HEK293 (cell line): ENCODE measurements at regions not wholly inside any gene's neighbourhood (a gene's known extent, or its start where the extent isn't known, plus 50 kb on each side); places are given as distances from the start of the nearest gene placed in this dataset.

ENCODE experiments used
- CTCF ChIA-PET: fragments of 350-600 bp; formaldehyde crosslinking; extraction: SDS; loops from one replicate; lab custom pipeline; 2021; ENCODE audit warnings: antibody characterized with exemption; lab: Yijun Ruan, JAX
- POLR2A ChIA-PET: fragments of 300-600 bp; formaldehyde crosslinking; extraction: SDS; loops from one replicate; lab custom pipeline; 2020; ENCODE audit warnings: antibody characterized with exemption, inconsistent platforms; lab: Yijun Ruan, JAX
- H3K27ac ChIP-seq: fragments of 200-500 bp; sonication (Bioruptor generic); 2 replicates; pipeline ENCODE4 v1.5.1; 2014; ENCODE audit warnings: low read depth, low read length, control low read depth, inconsistent platforms; ENCODE audit errors: extremely low read depth
- H3K36me3 ChIP-seq, 2 experiments: fragments of 200-500 bp in 1 of 2; sonication (Bioruptor generic) in 1 of 2; 1 replicate in 1 of 2; 2 replicates in 1 of 2; pipeline ENCODE4 v1.5.1; 2014 to 2017; ENCODE audit warnings: inconsistent platforms in 2 of 2, low read length in 2 of 2; ENCODE audit not compliant: control insufficient read depth in 2 of 2, insufficient read depth in 1 of 2
- H3K4me1 ChIP-seq: fragments of 200-500 bp; sonication (Bioruptor generic); 2 replicates; pipeline ENCODE4 v1.5.1; 2014; ENCODE audit warnings: mild to moderate bottlenecking, low read length, inconsistent platforms; ENCODE audit not compliant: control insufficient read depth, insufficient read depth
- H3K4me3 ChIP-seq: 2 replicates; pipeline ENCODE4 v1.5.1; 2011; ENCODE audit warnings: low read depth, mild to moderate bottlenecking, control low read depth, low read length, moderate library complexity
- H3K9me3 ChIP-seq: fragments of 200-500 bp; sonication (Bioruptor generic); 2 replicates; pipeline ENCODE4 v1.5.1; 2014; ENCODE audit warnings: low read depth, low read length, inconsistent platforms; ENCODE audit not compliant: control insufficient read depth, insufficient read depth
- ATF2 ChIP-seq: fragments of 450-650 bp; formaldehyde crosslinking; IDR thresholded peaks from 2 replicates; pipeline ENCODE4 v1.5.1; 2016; ENCODE audit warnings: missing biosample characterization, missing genetic modification characterization, low read depth
- CTCF ChIP-seq: fragments of 450-650 bp; formaldehyde crosslinking; IDR thresholded peaks from 2 replicates; pipeline ENCODE4 v1.5.1; 2016; ENCODE audit warnings: missing biosample characterization, missing genetic modification characterization
- GLI4 ChIP-seq: fragments of 450-650 bp; formaldehyde crosslinking; IDR thresholded peaks from 2 replicates; pipeline ENCODE4 v1.5.1; 2016; ENCODE audit warnings: missing biosample characterization, missing genetic modification characterization
- KLF1 ChIP-seq: fragments of 450-650 bp; formaldehyde crosslinking; IDR thresholded peaks from 2 replicates; pipeline ENCODE4 v1.5.1; 2016; ENCODE audit warnings: missing biosample characterization, missing genetic modification characterization
- KLF7 ChIP-seq: fragments of 450-650 bp; formaldehyde crosslinking; IDR thresholded peaks from 2 replicates; pipeline ENCODE4 v1.5.1; 2016; ENCODE audit warnings: missing biosample characterization, missing genetic modification characterization, borderline replicate concordance
- PRDM6 ChIP-seq: fragments of 450-650 bp; formaldehyde crosslinking; IDR thresholded peaks from 2 replicates; pipeline ENCODE4 v1.5.1; 2017; ENCODE audit warnings: missing biosample characterization, missing genetic modification characterization
- ZBTB26 ChIP-seq: fragments of 450-650 bp; formaldehyde crosslinking; optimal IDR thresholded peaks from 2 replicates; pipeline ENCODE3; 2016; ENCODE audit warnings: missing biosample characterization, mild to moderate bottlenecking, missing genetic modification characterization
- ZNF214 ChIP-seq: fragments of 450-650 bp; formaldehyde crosslinking; IDR thresholded peaks from 2 replicates; pipeline ENCODE4 v1.5.1; 2017; ENCODE audit warnings: missing biosample characterization, mild to moderate bottlenecking, missing genetic modification characterization, borderline replicate concordance
- ZNF350 ChIP-seq: fragments of 450-650 bp; formaldehyde crosslinking; IDR thresholded peaks from 2 replicates; pipeline ENCODE4 v1.5.0; 2017; ENCODE audit warnings: missing biosample characterization, mild to moderate bottlenecking, missing genetic modification characterization
- ZNF366 ChIP-seq: fragments of 450-650 bp; formaldehyde crosslinking; conservative IDR thresholded peaks from 2 replicates; pipeline ENCODE4 v1.5.1; 2016; ENCODE audit warnings: missing biosample characterization, missing genetic modification characterization
- ZNF488 ChIP-seq: fragments of 450-650 bp; formaldehyde crosslinking; IDR thresholded peaks from 2 replicates; pipeline ENCODE4 v1.5.1; 2016; ENCODE audit warnings: missing biosample characterization, missing genetic modification characterization
- ZNF596 ChIP-seq: fragments of 450-650 bp; IDR thresholded peaks from 2 replicates; pipeline ENCODE4 v1.5.0; 2018; ENCODE audit warnings: missing biosample characterization, mild to moderate bottlenecking, missing genetic modification characterization, moderate library complexity
- ZNF629 ChIP-seq: fragments of 450-650 bp; formaldehyde crosslinking; IDR thresholded peaks from 2 replicates; pipeline ENCODE4 v1.5.1; 2017; ENCODE audit warnings: missing biosample characterization, missing genetic modification characterization
- ZNF664 ChIP-seq: fragments of 450-650 bp; formaldehyde crosslinking; IDR thresholded peaks from 2 replicates; pipeline ENCODE4 v1.5.1; 2016; ENCODE audit warnings: missing biosample characterization, missing genetic modification characterization
- ZNF791 ChIP-seq: fragments of 450-650 bp; formaldehyde crosslinking; IDR thresholded peaks from 2 replicates; pipeline ENCODE4 v1.5.1; 2016; ENCODE audit warnings: missing biosample characterization, missing genetic modification characterization
- ZNF792 ChIP-seq: fragments of 450-650 bp; formaldehyde crosslinking; IDR thresholded peaks from 2 replicates; pipeline ENCODE4 v1.5.1; 2016; ENCODE audit warnings: missing biosample characterization, missing genetic modification characterization
- ZXDB ChIP-seq: fragments of 450-650 bp; formaldehyde crosslinking; IDR thresholded peaks from 2 replicates; pipeline ENCODE4 v1.5.1; 2016; ENCODE audit warnings: missing biosample characterization, missing genetic modification characterization
- TF ChIP-seq, protein P1 (sequence below): fragments of 450-650 bp; formaldehyde crosslinking; IDR thresholded peaks from 2 replicates; pipeline ENCODE4 v1.5.1; 2016; ENCODE audit warnings: missing biosample characterization, missing genetic modification characterization
- TF ChIP-seq, protein P2 (sequence below): fragments of 450-650 bp; formaldehyde crosslinking; IDR thresholded peaks from 2 replicates; pipeline ENCODE4 v1.5.1; 2016; ENCODE audit warnings: missing biosample characterization, missing genetic modification characterization
- TF ChIP-seq, protein P3 (sequence below): fragments of 450-650 bp; formaldehyde crosslinking; IDR thresholded peaks from 2 replicates; pipeline ENCODE4 v1.5.1; 2016; ENCODE audit warnings: missing biosample characterization, missing genetic modification characterization

DNA sequence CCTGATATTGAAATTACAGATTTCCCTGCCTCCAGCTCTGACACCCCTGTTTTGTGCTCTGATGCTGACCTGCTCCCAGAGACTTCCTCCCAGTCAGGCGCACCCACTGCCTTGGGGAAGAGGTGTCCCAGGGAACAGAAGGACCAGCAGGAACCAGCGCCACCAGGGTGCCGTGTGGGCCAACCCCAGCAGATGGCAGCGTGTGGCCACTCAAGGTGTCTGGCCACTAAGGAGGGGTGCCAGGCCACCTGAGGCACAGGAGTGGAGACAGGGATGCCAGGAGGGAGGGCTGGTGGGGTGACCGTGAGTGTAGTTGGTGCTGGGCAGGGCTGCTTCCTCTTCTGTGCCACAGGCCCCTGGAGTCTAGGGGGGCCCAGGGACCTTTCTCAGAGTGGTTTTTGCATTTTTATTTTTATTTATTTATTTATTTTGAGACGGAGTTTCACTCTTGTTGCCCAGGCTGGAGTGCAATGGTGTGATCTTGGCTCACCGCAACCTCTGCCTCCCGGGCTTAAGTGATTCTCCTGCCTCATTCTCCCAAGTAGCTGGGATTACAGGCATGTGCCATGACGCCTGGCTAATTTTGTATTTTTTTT, 56.0 kb downstream of the TEX44 start:
- ChIA-PET POLR2A (interaction anchor here (0.6 to 0.7 kb wide), 2 partner anchors 23 to 25 kb away, joined by 3 to 4 read pairs; no protein-coding TSS in a partner anchor), CTCF (interaction anchor here (0.6 to 6.5 kb wide), 16 partner anchors 10 to 448 kb away, joined by 3 to 139 read pairs (median 4); no protein-coding TSS in a partner anchor)
- Histone ChIP-seq H3K4me1 (no peaks in the 10 kb centered on the region), H3K9me3 (no peaks in the 10 kb centered on the region), H3K36me3 (no peaks in the 10 kb centered on the region), H3K27ac (no peak overlapping the region), H3K4me3 (no peak overlapping the region)
- no peak for TF ChIP-seq ZNF791 (tag by site-specific recombination)
- no peak for TF ChIP-seq KLF7
- TF ChIP-seq ZNF214, result no peak
- peak; percentile 95 for TF ChIP-seq CTCF (tag by site-specific recombination)
- no peak for TF ChIP-seq ZNF350 (tag by site-specific recombination)
- TF ChIP-seq ZNF629 (tag by site-specific recombination), result no peak
- no peak for TF ChIP-seq KLF1 (tag by site-specific recombination)
- no peak for TF ChIP-seq ZBTB26 (tag by site-specific recombination)
- TF ChIP-seq ZNF366, result no peak
- no peak for TF ChIP-seq ATF2 (tag by site-specific recombination)
- TF ChIP-seq, protein P1, sequence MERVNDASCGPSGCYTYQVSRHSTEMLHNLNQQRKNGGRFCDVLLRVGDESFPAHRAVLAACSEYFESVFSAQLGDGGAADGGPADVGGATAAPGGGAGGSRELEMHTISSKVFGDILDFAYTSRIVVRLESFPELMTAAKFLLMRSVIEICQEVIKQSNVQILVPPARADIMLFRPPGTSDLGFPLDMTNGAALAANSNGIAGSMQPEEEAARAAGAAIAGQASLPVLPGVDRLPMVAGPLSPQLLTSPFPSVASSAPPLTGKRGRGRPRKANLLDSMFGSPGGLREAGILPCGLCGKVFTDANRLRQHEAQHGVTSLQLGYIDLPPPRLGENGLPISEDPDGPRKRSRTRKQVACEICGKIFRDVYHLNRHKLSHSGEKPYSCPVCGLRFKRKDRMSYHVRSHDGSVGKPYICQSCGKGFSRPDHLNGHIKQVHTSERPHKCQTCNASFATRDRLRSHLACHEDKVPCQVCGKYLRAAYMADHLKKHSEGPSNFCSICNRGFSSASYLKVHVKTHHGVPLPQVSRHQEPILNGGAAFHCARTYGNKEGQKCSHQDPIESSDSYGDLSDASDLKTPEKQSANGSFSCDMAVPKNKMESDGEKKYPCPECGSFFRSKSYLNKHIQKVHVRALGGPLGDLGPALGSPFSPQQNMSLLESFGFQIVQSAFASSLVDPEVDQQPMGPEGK (tag by site-specific recombination), result 0 out of 2 replicates have a peak, but pooled peaks have one; percentile 44
- no peak for TF ChIP-seq ZNF664 (tag by site-specific recombination)
- TF ChIP-seq, protein P2, sequence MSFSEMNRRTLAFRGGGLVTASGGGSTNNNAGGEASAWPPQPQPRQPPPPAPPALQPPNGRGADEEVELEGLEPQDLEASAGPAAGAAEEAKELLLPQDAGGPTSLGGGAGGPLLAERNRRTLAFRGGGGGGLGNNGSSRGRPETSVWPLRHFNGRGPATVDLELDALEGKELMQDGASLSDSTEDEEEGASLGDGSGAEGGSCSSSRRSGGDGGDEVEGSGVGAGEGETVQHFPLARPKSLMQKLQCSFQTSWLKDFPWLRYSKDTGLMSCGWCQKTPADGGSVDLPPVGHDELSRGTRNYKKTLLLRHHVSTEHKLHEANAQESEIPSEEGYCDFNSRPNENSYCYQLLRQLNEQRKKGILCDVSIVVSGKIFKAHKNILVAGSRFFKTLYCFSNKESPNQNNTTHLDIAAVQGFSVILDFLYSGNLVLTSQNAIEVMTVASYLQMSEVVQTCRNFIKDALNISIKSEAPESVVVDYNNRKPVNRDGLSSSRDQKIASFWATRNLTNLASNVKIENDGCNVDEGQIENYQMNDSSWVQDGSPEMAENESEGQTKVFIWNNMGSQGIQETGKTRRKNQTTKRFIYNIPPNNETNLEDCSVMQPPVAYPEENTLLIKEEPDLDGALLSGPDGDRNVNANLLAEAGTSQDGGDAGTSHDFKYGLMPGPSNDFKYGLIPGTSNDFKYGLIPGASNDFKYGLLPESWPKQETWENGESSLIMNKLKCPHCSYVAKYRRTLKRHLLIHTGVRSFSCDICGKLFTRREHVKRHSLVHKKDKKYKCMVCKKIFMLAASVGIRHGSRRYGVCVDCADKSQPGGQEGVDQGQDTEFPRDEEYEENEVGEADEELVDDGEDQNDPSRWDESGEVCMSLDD (tag by site-specific recombination), result 0 out of 2 replicates have a peak, but pooled peaks have one; percentile 33
- no peak for TF ChIP-seq PRDM6 (tag by site-specific recombination)
- TF ChIP-seq ZXDB (tag by site-specific recombination), result no peak
- no peak for TF ChIP-seq ZNF488 (tag by site-specific recombination)
- TF ChIP-seq, protein P3, sequence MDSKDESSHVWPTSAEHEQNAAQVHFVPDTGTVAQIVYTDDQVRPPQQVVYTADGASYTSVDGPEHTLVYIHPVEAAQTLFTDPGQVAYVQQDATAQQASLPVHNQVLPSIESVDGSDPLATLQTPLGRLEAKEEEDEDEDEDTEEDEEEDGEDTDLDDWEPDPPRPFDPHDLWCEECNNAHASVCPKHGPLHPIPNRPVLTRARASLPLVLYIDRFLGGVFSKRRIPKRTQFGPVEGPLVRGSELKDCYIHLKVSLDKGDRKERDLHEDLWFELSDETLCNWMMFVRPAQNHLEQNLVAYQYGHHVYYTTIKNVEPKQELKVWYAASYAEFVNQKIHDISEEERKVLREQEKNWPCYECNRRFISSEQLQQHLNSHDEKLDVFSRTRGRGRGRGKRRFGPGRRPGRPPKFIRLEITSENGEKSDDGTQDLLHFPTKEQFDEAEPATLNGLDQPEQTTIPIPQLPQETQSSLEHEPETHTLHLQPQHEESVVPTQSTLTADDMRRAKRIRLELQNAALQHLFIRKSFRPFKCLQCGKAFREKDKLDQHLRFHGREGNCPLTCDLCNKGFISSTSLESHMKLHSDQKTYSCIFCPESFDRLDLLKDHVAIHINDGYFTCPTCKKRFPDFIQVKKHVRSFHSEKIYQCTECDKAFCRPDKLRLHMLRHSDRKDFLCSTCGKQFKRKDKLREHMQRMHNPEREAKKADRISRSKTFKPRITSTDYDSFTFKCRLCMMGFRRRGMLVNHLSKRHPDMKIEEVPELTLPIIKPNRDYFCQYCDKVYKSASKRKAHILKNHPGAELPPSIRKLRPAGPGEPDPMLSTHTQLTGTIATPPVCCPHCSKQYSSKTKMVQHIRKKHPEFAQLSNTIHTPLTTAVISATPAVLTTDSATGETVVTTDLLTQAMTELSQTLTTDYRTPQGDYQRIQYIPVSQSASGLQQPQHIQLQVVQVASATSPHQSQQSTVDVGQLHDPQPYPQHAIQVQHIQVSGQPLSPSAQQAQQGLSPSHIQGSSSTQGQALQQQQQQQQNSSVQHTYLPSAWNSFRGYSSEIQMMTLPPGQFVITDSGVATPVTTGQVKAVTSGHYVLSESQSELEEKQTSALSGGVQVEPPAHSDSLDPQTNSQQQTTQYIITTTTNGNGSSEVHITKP, result peak; percentile 85
- no peak for TF ChIP-seq ZNF596 (tag by site-specific recombination)
- no peak for TF ChIP-seq GLI4
- no peak for TF ChIP-seq ZNF792 (tag by site-specific recombination)
